GM12875 (cell line): ENCODE measurements at regions not wholly inside any gene's neighbourhood (a gene's known extent, or its start where the extent isn't known, plus 50 kb on each side); places are given as distances from the start of the nearest gene placed in this dataset.

ENCODE experiments used
- H3K4me3 ChIP-seq: one replicate; pipeline ENCODE4 v1.5.1; 2011; ENCODE audit warnings: low read depth, low read length, control low read depth
- CTCF ChIP-seq: IDR thresholded peaks from 2 replicates; pipeline ENCODE4 v1.5.1; 2011; ENCODE audit warnings: low read depth, mild to moderate bottlenecking, control low read depth, inconsistent platforms, low read length, moderate library complexity, borderline replicate concordance; ENCODE audit not compliant: insufficient read depth

- no peak overlapping the region for H3K4me3 ChIP-seq
- no peak for TF ChIP-seq CTCF
Observed at GRCh38 chr10:52539463-52539862, 225.4 kb downstream of the DKK1 start.

GRCh38 chr10:52540479-52540984 is 226.5 kb downstream of the DKK1 start:
- H3K4me3 ChIP-seq, result no peak overlapping the region
- TF ChIP-seq CTCF, result no peak

- no peak overlapping the region for H3K4me3 ChIP-seq
- no peak for TF ChIP-seq CTCF
Observed at GRCh38 chr10:52541006-52541473, 227.0 kb downstream of the DKK1 start.

GRCh38 chr10:52542906-52543305 is 228.8 kb downstream of the DKK1 start:
- no peak overlapping the region for H3K4me3 ChIP-seq
- TF ChIP-seq CTCF, result no peak

- no peak for TF ChIP-seq CTCF
- no peak overlapping the region for H3K4me3 ChIP-seq
Observed at GRCh38 chr10:52551046-52551445, 221.5 kb downstream of the MBL2 start.

GRCh38 chr10:52558090-52558489 is 214.5 kb downstream of the MBL2 start:
- no peak for TF ChIP-seq CTCF
- no peak overlapping the region for H3K4me3 ChIP-seq

GRCh38 chr10:52561322-52561721 is 211.3 kb downstream of the MBL2 start:
- no peak for TF ChIP-seq CTCF
- H3K4me3 ChIP-seq, result no peak overlapping the region
